Upper lobe of right lung (tissue), 1 donor: ENCODE measurements at regions not wholly inside any gene's neighbourhood (a gene's known extent, or its start where the extent isn't known, plus 50 kb on each side); places are given as distances from the start of the nearest gene placed in this dataset.

Source experiments
- ATAC-seq: fragments of 200-7000 bp; cut with Tn5 transposase; one replicate; pipeline ENCODE4 v1.9.1; 2020; ENCODE audit warnings: mild to moderate bottlenecking, moderate library complexity
- DNase-seq: peaks from one replicate; pipeline ENCODE4 v3.0.0-alpha.2; 2020
- H3K27ac ChIP-seq: fragments of 200-600 bp; one replicate; pipeline ENCODE4 v1.8.0; 2022
- H3K27me3 ChIP-seq: fragments of 200-600 bp; one replicate; pipeline ENCODE4 v1.8.0; 2022; ENCODE audit warnings: mild to moderate bottlenecking
- H3K36me3 ChIP-seq: fragments of 200-600 bp; one replicate; pipeline ENCODE4 v1.8.0; 2022
- H3K4me1 ChIP-seq: fragments of 200-600 bp; one replicate; pipeline ENCODE4 v1.8.0; 2022
- H3K4me3 ChIP-seq: fragments of 200-600 bp; one replicate; pipeline ENCODE4 v1.8.0; 2022; ENCODE audit warnings: mild to moderate bottlenecking
- H3K9me3 ChIP-seq: fragments of 200-600 bp; one replicate; pipeline ENCODE4 v1.8.0; 2022
- intact Hi-C: fragments of 100-400 bp; cut with DNase I; formaldehyde crosslinking; loops from one replicate; pipeline ENCODE4 v1.11.0; 2022
- TF ChIP-seq, protein P1 (sequence below): fragments of 200-600 bp; IDR thresholded peaks from one replicate; pipeline ENCODE4 v1.8.0; 2022; ENCODE audit warnings: antibody characterized with exemption
- donor health status: DM: no; HTN: yes; CAD: no; lungs with severe emphysema.

DNA sequence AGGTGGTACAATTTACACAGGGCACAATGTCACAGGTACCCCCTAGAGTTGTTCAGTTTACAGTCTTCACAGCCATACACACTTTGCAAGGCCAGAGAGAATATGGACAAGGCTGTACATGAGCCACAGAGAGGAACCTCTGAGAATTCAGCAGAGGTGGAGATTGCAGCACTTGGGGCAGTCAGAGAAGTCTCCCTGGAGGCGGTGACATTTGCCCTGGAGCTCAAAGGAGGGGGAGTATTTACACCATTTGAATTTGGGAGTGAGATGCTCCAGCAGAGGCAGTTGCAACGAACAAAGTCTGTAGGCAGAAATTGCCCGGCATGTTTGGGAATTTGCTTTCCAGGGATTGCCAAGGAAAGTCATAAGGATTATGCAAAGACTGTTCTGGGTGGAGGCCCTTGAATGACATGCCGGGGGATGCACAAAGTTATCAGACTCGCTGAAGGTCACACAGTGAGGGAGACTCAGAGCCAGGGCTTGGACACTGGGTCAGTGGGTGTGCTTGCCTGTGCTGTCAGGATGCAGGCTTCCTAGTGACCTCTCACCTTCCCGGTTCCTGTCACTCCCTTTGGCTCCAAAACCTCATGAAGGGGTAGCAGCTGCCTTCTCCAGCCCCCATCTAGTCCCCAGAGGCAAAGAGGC is 160.7 kb upstream of the PCBD1 start:
- H3K9me3 ChIP-seq, result no peaks in the 10 kb centered on the region
- intact Hi-C loops, result no loop called here
- no peaks in the 10 kb centered on the region for H3K36me3 ChIP-seq
- TF ChIP-seq, protein P1, sequence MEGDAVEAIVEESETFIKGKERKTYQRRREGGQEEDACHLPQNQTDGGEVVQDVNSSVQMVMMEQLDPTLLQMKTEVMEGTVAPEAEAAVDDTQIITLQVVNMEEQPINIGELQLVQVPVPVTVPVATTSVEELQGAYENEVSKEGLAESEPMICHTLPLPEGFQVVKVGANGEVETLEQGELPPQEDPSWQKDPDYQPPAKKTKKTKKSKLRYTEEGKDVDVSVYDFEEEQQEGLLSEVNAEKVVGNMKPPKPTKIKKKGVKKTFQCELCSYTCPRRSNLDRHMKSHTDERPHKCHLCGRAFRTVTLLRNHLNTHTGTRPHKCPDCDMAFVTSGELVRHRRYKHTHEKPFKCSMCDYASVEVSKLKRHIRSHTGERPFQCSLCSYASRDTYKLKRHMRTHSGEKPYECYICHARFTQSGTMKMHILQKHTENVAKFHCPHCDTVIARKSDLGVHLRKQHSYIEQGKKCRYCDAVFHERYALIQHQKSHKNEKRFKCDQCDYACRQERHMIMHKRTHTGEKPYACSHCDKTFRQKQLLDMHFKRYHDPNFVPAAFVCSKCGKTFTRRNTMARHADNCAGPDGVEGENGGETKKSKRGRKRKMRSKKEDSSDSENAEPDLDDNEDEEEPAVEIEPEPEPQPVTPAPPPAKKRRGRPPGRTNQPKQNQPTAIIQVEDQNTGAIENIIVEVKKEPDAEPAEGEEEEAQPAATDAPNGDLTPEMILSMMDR, result no peak
- H3K4me1 ChIP-seq, result no peaks in the 10 kb centered on the region
- no peak overlapping the region for H3K27ac ChIP-seq
- ATAC-seq (no peak), DNase-seq (no peak)
- peaks cover 12% of the 10 kb centered on the region for H3K27me3 ChIP-seq
- no peak overlapping the region for H3K4me3 ChIP-seq

DNA sequence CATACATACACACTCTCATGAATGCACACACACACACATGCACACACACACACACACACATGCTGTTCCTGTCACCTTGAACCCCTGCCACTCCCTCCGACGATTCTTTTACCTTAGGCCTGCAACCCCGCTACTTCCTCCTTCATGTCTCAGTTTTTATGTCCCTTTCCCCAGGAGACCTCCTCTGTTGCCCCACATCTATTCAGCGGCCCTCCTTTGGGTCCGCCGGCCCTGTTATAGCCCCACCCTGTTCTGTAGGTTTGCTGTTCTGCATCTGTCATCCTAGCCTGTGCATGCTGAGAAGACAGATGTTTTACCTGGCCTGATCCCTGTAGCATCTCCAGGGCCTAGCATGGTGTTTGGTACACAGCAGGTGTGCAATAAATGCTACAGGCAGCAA is 161.6 kb upstream of the PCBD1 start:
- Histone ChIP-seq H3K36me3 (no peaks in the 10 kb centered on the region), H3K27me3 (peaks cover 12% of the 10 kb centered on the region), H3K9me3 (no peaks in the 10 kb centered on the region), H3K4me3 (no peak overlapping the region), H3K27ac (no peak overlapping the region), H3K4me1 (no peaks in the 10 kb centered on the region)
- DNase-seq, result no peak
- TF ChIP-seq, protein P1, result no peak
- no peak for ATAC-seq
- intact Hi-C loops, result no loop called here

DNA sequence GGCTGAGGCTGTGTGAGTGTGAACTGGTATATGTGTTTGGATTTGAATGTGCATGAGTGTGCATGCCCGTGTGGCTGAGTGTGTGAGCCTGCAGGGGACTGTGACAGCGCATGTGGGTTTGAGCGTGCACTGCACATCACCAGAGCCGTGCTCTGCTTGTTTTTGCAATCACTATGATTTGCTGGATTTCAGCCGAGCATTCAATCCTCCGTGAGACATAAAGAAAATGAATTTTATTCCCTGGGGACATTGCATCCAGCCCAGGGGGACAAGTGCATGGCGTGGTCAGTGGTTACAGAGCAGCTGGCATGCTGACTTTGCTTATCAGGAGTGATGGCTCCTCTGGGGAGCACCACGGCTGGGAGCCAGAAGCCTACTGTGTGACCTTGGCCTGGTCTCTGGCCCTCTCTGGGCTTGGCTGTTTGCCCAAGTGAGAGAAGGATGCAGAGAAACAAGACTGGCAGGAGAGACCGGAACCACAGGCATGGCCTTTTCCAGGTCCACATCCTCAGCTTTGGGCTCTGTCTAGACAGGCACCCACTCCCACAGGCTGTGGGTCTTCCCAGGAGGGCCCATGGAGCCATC is 160.2 kb upstream of the UNC5B start:
- intact Hi-C loops, result no loop called here
- no peak for ATAC-seq
- TF ChIP-seq, protein P1, result no peak

DNA sequence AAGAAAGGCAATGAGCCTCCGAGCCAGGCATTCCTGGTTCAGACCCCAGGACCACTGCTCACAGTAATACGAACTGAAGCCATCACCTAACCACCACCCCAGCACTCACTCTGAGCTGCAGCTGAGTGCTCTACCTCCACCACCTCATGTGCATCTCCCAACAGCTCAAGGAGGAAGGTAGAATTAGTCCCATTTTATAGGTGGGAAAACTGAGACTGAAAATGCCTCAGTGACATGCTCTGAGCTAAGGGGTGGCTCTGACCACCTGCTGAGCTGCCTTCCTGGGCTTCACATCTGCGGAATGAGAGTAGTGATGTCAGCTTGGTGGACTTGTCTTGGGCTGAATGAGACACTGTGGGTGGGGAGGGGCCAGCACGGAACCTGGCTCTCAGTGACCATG is 159.7 kb upstream of the UNC5B start:
- intact Hi-C loops, result no loop called here
- TF ChIP-seq, protein P1, result no peak

More for the DNA sequence above, 160.2 kb upstream of the UNC5B start:
- no peaks in the 10 kb centered on the region for H3K9me3 ChIP-seq
- H3K36me3 ChIP-seq, result no peaks in the 10 kb centered on the region
- H3K27ac ChIP-seq, result no peak overlapping the region
- H3K4me3 ChIP-seq, result no peak overlapping the region
- DNase-seq, result no peak
- H3K27me3 ChIP-seq, result peaks cover 12% of the 10 kb centered on the region
- H3K4me1 ChIP-seq, result no peaks in the 10 kb centered on the region

DNA sequence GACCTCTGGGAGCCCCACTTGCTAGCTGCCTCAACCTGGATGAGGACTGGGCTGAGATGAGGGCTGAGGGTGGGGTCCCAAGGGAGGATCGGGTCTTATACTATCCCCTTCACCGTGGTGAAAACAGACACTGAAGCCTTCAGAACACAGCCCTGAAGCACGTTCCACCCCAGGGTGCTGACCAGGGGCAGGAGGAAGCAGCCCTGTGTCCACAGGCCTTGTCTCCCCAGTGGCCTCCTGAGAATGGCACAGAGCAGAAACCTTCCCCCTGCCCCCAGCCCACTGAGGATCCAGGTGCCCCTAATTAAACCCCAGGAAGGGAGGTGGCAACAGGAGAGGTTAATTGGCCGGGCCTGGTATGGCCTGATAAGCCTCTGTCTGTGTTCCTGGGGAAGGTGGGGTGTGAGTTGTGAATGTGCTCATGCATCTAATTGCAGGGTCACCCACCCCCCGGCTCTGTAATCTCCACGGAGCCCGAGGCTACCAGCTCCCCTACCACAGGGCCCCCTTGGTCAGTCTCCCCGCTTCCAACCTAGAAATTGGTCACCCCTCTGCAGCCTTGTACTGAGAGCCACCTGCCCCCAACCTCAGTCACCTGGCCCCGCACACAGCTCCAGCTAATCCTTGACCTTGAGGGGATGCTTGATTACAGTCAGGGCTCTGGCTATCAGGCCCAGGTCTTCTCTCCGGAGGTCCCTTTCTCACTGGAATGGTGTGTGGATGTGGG is 159.0 kb upstream of the UNC5B start:
- TF ChIP-seq, protein P1, result no peak
- Histone ChIP-seq H3K4me1 (no peaks in the 10 kb centered on the region), H3K4me3 (no peak overlapping the region), H3K27me3 (peaks cover 16% of the 10 kb centered on the region), H3K36me3 (no peaks in the 10 kb centered on the region), H3K9me3 (no peaks in the 10 kb centered on the region), H3K27ac (no peak overlapping the region)
- intact Hi-C loops, result no loop called here
- DNase-seq (no peak), ATAC-seq (no peak)

More for the DNA sequence above, 159.7 kb upstream of the UNC5B start:
- DNase-seq (no peak), ATAC-seq (no peak)
- Histone ChIP-seq H3K36me3 (no peaks in the 10 kb centered on the region), H3K9me3 (no peaks in the 10 kb centered on the region), H3K4me1 (no peaks in the 10 kb centered on the region), H3K4me3 (no peak overlapping the region), H3K27ac (no peak overlapping the region), H3K27me3 (peaks cover 16% of the 10 kb centered on the region)
